ENCODE measurements at regions not wholly inside any gene's neighbourhood (a gene's known extent, or its start where the extent isn't known, plus 50 kb on each side); places are given as distances from the start of the nearest gene placed in this dataset.

- TF ChIP-seq POLR2A (IDR thresholded peaks at IDR 0.05) (no peak), EP300 (IDR thresholded peaks at IDR 0.05) (no peak), POLR2AphosphoS5 (IDR thresholded peaks at IDR 0.05) (no peak)
- TF ChIP-seq, protein P1, sequence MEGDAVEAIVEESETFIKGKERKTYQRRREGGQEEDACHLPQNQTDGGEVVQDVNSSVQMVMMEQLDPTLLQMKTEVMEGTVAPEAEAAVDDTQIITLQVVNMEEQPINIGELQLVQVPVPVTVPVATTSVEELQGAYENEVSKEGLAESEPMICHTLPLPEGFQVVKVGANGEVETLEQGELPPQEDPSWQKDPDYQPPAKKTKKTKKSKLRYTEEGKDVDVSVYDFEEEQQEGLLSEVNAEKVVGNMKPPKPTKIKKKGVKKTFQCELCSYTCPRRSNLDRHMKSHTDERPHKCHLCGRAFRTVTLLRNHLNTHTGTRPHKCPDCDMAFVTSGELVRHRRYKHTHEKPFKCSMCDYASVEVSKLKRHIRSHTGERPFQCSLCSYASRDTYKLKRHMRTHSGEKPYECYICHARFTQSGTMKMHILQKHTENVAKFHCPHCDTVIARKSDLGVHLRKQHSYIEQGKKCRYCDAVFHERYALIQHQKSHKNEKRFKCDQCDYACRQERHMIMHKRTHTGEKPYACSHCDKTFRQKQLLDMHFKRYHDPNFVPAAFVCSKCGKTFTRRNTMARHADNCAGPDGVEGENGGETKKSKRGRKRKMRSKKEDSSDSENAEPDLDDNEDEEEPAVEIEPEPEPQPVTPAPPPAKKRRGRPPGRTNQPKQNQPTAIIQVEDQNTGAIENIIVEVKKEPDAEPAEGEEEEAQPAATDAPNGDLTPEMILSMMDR (IDR thresholded peaks at IDR 0.05), result no peak
Measured at GRCh38 chr10:123417414-123417813, 248.7 kb upstream of the GPR26 start.

Measured in sigmoid colon (tissue), 4 donors.